GM19397 (cell line): ENCODE measurements at regions not wholly inside any gene's neighbourhood (a gene's known extent, or its start where the extent isn't known, plus 50 kb on each side); places are given as distances from the start of the nearest gene placed in this dataset.

Experiments used
- ATAC-seq: cut with Tn5 transposase; IDR thresholded peaks from one replicate; pipeline ENCODE4 v1.9.1; 2021; ENCODE audit warnings: mild to moderate bottlenecking, moderate library complexity; ENCODE audit not compliant: unreplicated experiment

GRCh38 chr3:131151-131888 lies 65.2 kb upstream of the CHL1 start:
- ATAC-seq = no peak

DNA sequence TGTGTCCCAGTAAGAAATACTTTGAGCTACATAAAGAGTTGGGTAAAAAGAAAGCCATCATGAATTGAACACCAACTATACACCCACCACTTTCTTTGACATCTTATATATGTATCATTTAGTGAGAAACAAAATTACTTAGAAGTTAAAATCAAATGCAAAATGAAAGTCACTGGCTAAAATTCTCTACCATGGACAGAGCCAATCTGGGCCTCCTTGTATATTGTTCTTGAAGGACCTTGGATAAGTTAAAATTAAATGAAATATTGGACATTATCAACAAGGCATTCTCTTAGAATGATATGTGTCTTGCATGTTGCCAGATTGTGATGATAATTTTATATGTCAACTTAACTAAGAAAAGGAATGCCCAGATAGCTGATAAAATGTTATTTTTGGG lies 64.2 kb upstream of the CHL1 start:
- ATAC-seq = no peak

DNA sequence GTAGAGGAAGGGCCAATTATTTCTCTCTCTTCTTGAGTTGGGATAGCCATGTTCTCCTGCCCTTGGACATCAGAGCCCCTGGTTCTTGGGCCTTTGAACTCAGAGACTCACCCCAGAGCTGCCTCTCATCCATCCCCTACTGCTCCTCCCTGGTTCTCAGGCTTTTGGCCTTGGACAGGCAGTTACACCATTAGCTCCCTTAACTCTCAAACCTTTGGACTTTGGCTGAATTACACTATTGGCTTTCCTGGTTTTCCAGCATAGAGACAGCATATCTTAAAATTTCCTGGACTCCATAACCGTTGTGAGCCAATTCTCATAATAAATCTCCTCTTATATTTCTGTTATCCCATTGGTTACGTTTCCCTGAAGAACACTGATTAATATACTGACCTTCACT lies 63.7 kb upstream of the CHL1 start:
- no peak for ATAC-seq

GRCh38 chr3:140748-141330 lies 55.7 kb upstream of the CHL1 start:
- ATAC-seq = no peak
